ENCODE measurements at regions not wholly inside any gene's neighbourhood (a gene's known extent, or its start where the extent isn't known, plus 50 kb on each side); places are given as distances from the start of the nearest gene placed in this dataset.

DNA sequence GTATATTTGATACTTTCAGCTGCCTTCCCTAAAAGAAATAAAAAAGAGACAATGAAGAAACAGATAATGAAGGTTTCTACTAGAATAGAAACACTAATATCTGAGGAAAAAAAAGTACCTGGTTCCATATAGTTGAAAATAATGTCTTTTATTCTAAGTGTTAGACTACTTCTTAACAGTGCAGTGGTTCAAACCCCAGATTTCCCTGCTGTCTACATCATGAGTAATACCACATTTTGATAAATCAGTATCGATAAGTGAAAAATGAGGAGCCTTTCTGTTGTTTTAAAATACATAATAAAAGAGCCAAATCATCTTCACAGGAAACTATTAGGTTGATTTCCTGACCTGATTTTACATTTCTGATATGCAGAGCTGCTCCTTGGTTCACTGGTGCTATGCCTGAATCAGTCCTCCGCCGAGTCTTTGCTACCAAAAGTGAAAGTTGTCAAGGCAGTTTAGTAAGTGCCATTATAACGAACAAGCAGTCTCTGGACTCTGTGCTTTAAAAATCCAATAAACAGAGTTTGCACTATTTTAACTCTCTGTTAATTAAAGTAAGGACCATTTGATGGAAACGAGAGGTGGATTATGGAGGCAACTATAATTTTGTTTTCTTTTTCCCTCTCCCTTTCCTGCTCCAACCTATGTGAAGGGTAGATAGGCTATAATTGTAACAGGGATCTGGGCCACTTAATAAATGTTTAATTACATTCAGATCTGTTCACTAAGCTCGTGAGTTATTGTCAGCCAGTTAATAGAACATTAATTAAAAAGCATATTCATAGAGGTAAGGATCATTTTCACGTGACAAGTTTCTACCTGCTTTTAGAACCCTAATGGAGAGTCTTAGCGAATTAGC, 724.5 kb upstream of the RAG2 start:
- Histone ChIP-seq H3K9me2 (ENCODE audit: insufficient read depth) (no peaks in the 10 kb centered on the region), H3K4me2 (ENCODE audit: low read length) (no peak overlapping the region), H4K20me1 (ENCODE audit: insufficient read depth) (no peaks in the 10 kb centered on the region), H3K4me1 (ENCODE audit: control insufficient read depth in 1 of 2, insufficient read depth in 2 of 2, low read length in 2 of 2) (no peaks in the 10 kb centered on the region), H3K9me3 (ENCODE audit: control insufficient read depth in 1 of 2, insufficient read depth in 1 of 2, low read depth in 1 of 2, low read length in 2 of 2) (peaks cover 4 to 12% of the 10 kb centered on the region in 2 experiments; a peak in 3 of 4 replicates), H3K4me3 (replicated peaks in 1 of 2; ENCODE audit: low read depth in 1 of 2, low read length in 2 of 2) (no peak overlapping the region), H2AFZ (ENCODE audit: low read depth, low read length, poor library complexity, severe bottlenecking) (no peak overlapping the region), H3K79me2 (ENCODE audit: insufficient read depth, low read length) (no peaks in the 10 kb centered on the region), H3K9ac (ENCODE audit: low read length) (no peak overlapping the region), H3K27me3 (ENCODE audit: insufficient read depth, low read length) (no peaks in the 10 kb centered on the region), H3K27ac (ENCODE audit: low read depth, low read length) (no peak overlapping the region), H3K36me3 (ENCODE audit: control insufficient read depth in 1 of 2, insufficient read depth in 2 of 2, low read length in 2 of 2) (no peaks in the 10 kb centered on the region)
- ChIA-PET CTCF (no interaction called here), RAD21 (ENCODE audit: low non-redundant PET in 1 of 2, low total read pairs in 2 of 2, uncharacterized antibody in 2 of 2, unreplicated experiment in 2 of 2) (no interaction called here), POLR2A (no interaction called here)
- BruUV-seq (replicated peaks) = no TSS peak
- DNase-seq (ENCODE audit: low read depth, low spot score) = no peak
- intact Hi-C loops (cut with micrococcal nuclease) = no loop called here
- no peak for ATAC-seq
- TF ChIP-seq SRF (IDR thresholded peaks at IDR 0.05; ENCODE audit: low read depth) (no peak), ELF1 (IDR thresholded peaks at IDR 0.05; ENCODE audit: borderline replicate concordance, low read depth) (no peak)

DNA sequence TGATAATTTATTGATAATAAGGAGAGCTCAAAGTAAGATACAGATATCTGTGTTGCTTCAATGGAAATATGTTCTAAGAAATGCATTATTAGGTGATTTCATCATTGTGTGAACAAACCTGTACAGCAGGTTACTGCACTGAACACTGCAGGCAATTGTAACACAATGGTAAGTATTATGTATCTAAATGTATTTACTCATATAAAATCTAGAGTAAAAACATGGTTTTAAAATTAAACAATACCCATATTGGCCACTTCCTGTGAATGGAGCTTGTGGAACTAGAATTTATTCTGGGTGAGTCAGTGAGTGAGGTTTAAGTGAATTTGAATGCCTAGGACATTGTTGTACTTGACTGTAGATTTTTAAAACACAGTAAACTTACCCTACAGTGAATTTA, 722.9 kb upstream of the RAG2 start:
- Histone ChIP-seq H3K9ac (ENCODE audit: low read length) (no peak overlapping the region), H3K36me3 (ENCODE audit: control insufficient read depth in 1 of 2, insufficient read depth in 2 of 2, low read length in 2 of 2) (no peaks in the 10 kb centered on the region), H3K9me2 (ENCODE audit: insufficient read depth) (no peaks in the 10 kb centered on the region), H4K20me1 (ENCODE audit: insufficient read depth) (no peaks in the 10 kb centered on the region), H2AFZ (ENCODE audit: low read depth, low read length, poor library complexity, severe bottlenecking) (no peak overlapping the region), H3K9me3 (ENCODE audit: control insufficient read depth in 1 of 2, insufficient read depth in 1 of 2, low read depth in 1 of 2, low read length in 2 of 2) (peaks cover 8 to 9% of the 10 kb centered on the region in 2 experiments; a peak in 3 of 4 replicates), H3K27ac (ENCODE audit: low read depth, low read length) (no peak overlapping the region), H3K27me3 (ENCODE audit: insufficient read depth, low read length) (no peaks in the 10 kb centered on the region), H3K4me2 (ENCODE audit: low read length) (no peak overlapping the region), H3K4me1 (ENCODE audit: control insufficient read depth in 1 of 2, insufficient read depth in 2 of 2, low read length in 2 of 2) (no peaks in the 10 kb centered on the region), H3K4me3 (replicated peaks in 1 of 2; ENCODE audit: low read depth in 1 of 2, low read length in 2 of 2) (no peak overlapping the region), H3K79me2 (ENCODE audit: insufficient read depth, low read length) (no peaks in the 10 kb centered on the region)
- BruUV-seq (replicated peaks) = no TSS peak
- ChIA-PET POLR2A (no interaction called here), RAD21 (ENCODE audit: low non-redundant PET in 1 of 2, low total read pairs in 2 of 2, uncharacterized antibody in 2 of 2, unreplicated experiment in 2 of 2) (no interaction called here), CTCF (no interaction called here)
- DNase-seq (ENCODE audit: low read depth, low spot score) (no peak), ATAC-seq (no peak)
- TF ChIP-seq SIN3A (IDR thresholded peaks at IDR 0.05; ENCODE audit: low read depth) (no peak), ELF1 (IDR thresholded peaks at IDR 0.05; ENCODE audit: borderline replicate concordance, low read depth) (no peak), EZH2 (IDR thresholded peaks at IDR 0.05) (no peak), POLR2AphosphoS5 (IDR thresholded peaks at IDR 0.05; ENCODE audit: low read depth, low read length) (no peak), TCF7L2 (IDR thresholded peaks at IDR 0.05; ENCODE audit: borderline replicate concordance, extremely low read depth, insufficient read depth, insufficient read length) (no peak), EGR1 (IDR thresholded peaks at IDR 0.05; ENCODE audit: low read depth) (no peak), ZFX (IDR thresholded peaks at IDR 0.05) (no peak), CBX3 (IDR thresholded peaks at IDR 0.05; ENCODE audit: low read depth) (no peak), SRF (IDR thresholded peaks at IDR 0.05; ENCODE audit: low read depth) (no peak), JUND (IDR thresholded peaks at IDR 0.05) (no peak), YY1 (IDR thresholded peaks at IDR 0.05; ENCODE audit: extremely low read depth, insufficient replicate concordance, low read depth, low read length) (no peak)
- TF ChIP-seq, protein P1, sequence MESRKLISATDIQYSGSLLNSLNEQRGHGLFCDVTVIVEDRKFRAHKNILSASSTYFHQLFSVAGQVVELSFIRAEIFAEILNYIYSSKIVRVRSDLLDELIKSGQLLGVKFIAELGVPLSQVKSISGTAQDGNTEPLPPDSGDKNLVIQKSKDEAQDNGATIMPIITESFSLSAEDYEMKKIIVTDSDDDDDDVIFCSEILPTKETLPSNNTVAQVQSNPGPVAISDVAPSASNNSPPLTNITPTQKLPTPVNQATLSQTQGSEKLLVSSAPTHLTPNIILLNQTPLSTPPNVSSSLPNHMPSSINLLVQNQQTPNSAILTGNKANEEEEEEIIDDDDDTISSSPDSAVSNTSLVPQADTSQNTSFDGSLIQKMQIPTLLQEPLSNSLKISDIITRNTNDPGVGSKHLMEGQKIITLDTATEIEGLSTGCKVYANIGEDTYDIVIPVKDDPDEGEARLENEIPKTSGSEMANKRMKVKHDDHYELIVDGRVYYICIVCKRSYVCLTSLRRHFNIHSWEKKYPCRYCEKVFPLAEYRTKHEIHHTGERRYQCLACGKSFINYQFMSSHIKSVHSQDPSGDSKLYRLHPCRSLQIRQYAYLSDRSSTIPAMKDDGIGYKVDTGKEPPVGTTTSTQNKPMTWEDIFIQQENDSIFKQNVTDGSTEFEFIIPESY (IDR thresholded peaks at IDR 0.05; ENCODE audit: extremely low read depth, insufficient replicate concordance, low read length) = no peak
- TF ChIP-seq, protein P2, sequence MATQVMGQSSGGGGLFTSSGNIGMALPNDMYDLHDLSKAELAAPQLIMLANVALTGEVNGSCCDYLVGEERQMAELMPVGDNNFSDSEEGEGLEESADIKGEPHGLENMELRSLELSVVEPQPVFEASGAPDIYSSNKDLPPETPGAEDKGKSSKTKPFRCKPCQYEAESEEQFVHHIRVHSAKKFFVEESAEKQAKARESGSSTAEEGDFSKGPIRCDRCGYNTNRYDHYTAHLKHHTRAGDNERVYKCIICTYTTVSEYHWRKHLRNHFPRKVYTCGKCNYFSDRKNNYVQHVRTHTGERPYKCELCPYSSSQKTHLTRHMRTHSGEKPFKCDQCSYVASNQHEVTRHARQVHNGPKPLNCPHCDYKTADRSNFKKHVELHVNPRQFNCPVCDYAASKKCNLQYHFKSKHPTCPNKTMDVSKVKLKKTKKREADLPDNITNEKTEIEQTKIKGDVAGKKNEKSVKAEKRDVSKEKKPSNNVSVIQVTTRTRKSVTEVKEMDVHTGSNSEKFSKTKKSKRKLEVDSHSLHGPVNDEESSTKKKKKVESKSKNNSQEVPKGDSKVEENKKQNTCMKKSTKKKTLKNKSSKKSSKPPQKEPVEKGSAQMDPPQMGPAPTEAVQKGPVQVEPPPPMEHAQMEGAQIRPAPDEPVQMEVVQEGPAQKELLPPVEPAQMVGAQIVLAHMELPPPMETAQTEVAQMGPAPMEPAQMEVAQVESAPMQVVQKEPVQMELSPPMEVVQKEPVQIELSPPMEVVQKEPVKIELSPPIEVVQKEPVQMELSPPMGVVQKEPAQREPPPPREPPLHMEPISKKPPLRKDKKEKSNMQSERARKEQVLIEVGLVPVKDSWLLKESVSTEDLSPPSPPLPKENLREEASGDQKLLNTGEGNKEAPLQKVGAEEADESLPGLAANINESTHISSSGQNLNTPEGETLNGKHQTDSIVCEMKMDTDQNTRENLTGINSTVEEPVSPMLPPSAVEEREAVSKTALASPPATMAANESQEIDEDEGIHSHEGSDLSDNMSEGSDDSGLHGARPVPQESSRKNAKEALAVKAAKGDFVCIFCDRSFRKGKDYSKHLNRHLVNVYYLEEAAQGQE (IDR thresholded peaks at IDR 0.05; ENCODE audit: low read depth) = no peak
- intact Hi-C loops (cut with micrococcal nuclease) = no loop called here
